Lung (tissue), 11 donors: ENCODE measurements at regions not wholly inside any gene's neighbourhood (a gene's known extent, or its start where the extent isn't known, plus 50 kb on each side); places are given as distances from the start of the nearest gene placed in this dataset.

Source experiments
- ATAC-seq: fragments of 200-7000 bp; cut with Tn5 transposase; one replicate; pipeline ENCODE4 v1.9.1; 2020; ENCODE audit warnings: moderate number of reproducible peaks; ENCODE audit not compliant: insufficient read depth, low FRiP score
- DNase-seq, 3 donors: peaks; one replicate each; pipeline ENCODE4 v3.0.0-alpha.2; 2013 to 2017
- H3K27ac ChIP-seq, 2 donors: one replicate each; pipeline ENCODE4 v1.5.1; 2013; ENCODE audit warnings: mild to moderate bottlenecking in 2 of 2, moderate library complexity in 2 of 2, control low read depth in 1 of 2, inconsistent platforms in 1 of 2, low read depth in 1 of 2, low read length in 1 of 2
- H3K27me3 ChIP-seq, 3 donors: one replicate each; pipeline ENCODE4 v1.5.1; 2013; ENCODE audit warnings: low read length in 2 of 3; ENCODE audit not compliant: control insufficient read depth in 3 of 3, insufficient read depth in 3 of 3
- H3K36me3 ChIP-seq, 4 donors: one replicate each; pipeline ENCODE4 v1.5.1; 2013; ENCODE audit warnings: low read length in 4 of 4, mild to moderate bottlenecking in 1 of 4, moderate library complexity in 1 of 4; ENCODE audit not compliant: control insufficient read depth in 4 of 4, insufficient read depth in 4 of 4
- H3K4me1 ChIP-seq, 5 donors: one replicate each; pipeline ENCODE4 v1.5.1; 2013; ENCODE audit warnings: low read length in 5 of 5, mild to moderate bottlenecking in 2 of 5, moderate library complexity in 1 of 5; ENCODE audit not compliant: control insufficient read depth in 5 of 5, insufficient read depth in 5 of 5
- H3K4me3 ChIP-seq: one replicate; pipeline ENCODE4 v1.5.1; 2013; ENCODE audit warnings: mild to moderate bottlenecking, control low read depth, moderate library complexity
- H3K9ac ChIP-seq, 2 donors: one replicate each; pipeline ENCODE4 v1.5.1; 2013; ENCODE audit warnings: low read length in 2 of 2, control low read depth in 1 of 2; ENCODE audit not compliant: insufficient read depth in 1 of 2
- H3K9me3 ChIP-seq, 4 donors: one replicate each; pipeline ENCODE4 v1.5.1; 2013; ENCODE audit warnings: low read length in 3 of 4, mild to moderate bottlenecking in 1 of 4, moderate library complexity in 1 of 4; ENCODE audit not compliant: control insufficient read depth in 4 of 4, insufficient read depth in 3 of 4
- CTCF ChIP-seq: IDR thresholded peaks from 2 replicates; pipeline ENCODE4 v1.5.1; 2012; ENCODE audit warnings: mild to moderate bottlenecking; ENCODE audit errors: control extremely low read depth, extremely low read depth
- WGBS, 2 donors: extraction: QIAGEN DNeasy Blood & Tissue Kit; methylation state at CpG; one replicate each; pipeline ENCODE4 v1.1.7; 2013; 5-methylcytosine and 5-hydroxymethylcytosine counted together
- donor health status: control.
- donor health status: control.
- donor health status: Bipolar disorder and iron deficiency.
- donor health status: healthy.
- donor health status: DM: yes; HTN: yes; CAD: no.

GRCh38 chr3:184511741-184512140 lies 49.8 kb upstream of the EPHB3 start:
- H3K4me3 ChIP-seq = no peak overlapping the region
- H3K9me3 ChIP-seq = peaks cover 0 to 2% (median 0%) of the 10 kb centered on the region in 4 donors
- peaks cover 0 to 8% (median 0%) of the 10 kb centered on the region in 5 donors for H3K4me1 ChIP-seq
- H3K27me3 ChIP-seq = peaks cover 0 to 53% (median 24%) of the 10 kb centered on the region in 3 donors
- 91 to 97% methylated on average over 2 of the region's 2 CpGs for WGBS, 2 donors
- ATAC-seq (no peak), DNase-seq (no peak)
- TF ChIP-seq CTCF = no peak
- H3K9ac ChIP-seq = no peak overlapping the region
- no peaks in the 10 kb centered on the region for H3K36me3 ChIP-seq
- no peak overlapping the region for H3K27ac ChIP-seq
